GM12878 (cell line): ENCODE measurements at regions not wholly inside any gene's neighbourhood (a gene's known extent, or its start where the extent isn't known, plus 50 kb on each side); places are given as distances from the start of the nearest gene placed in this dataset.

ENCODE experiments used
- BRCA1 ChIP-seq: IDR thresholded peaks from 2 replicates; pipeline ENCODE4 v1.6.1; 2011; ENCODE audit warnings: low read depth, low read length, improper control_type of control experiment
- CREM ChIP-seq: IDR thresholded peaks from 2 replicates; pipeline ENCODE4 v1.6.1; 2014; ENCODE audit warnings: antibody characterized with exemption, low read depth
- CTCF ChIP-seq, 3 experiments: IDR thresholded peaks in 2 of 3; conservative IDR thresholded peaks in 1 of 3; 2 replicates each; pipeline ENCODE4 v1.5.1; 2011; ENCODE audit warnings: low read depth in 3 of 3, low read length in 3 of 3, mild to moderate bottlenecking in 3 of 3, control low read depth in 2 of 3, moderate library complexity in 2 of 3, inconsistent platforms in 1 of 3, mixed read lengths in 1 of 3; ENCODE audit not compliant: control insufficient read depth in 2 of 3, insufficient read depth in 1 of 3; ENCODE audit errors: extremely low read depth in 1 of 3
- EGR1 ChIP-seq, 2 experiments: IDR thresholded peaks; 1 replicate in 1 of 2; 2 replicates in 1 of 2; pipeline ENCODE4 v1.6.1; 2011 to 2012; ENCODE audit warnings: low read depth in 2 of 2, low read length in 2 of 2, borderline replicate concordance in 1 of 2, mild to moderate bottlenecking in 1 of 2, moderate library complexity in 1 of 2
- FOXM1 ChIP-seq: IDR thresholded peaks from 2 replicates; pipeline ENCODE4 v1.6.1; 2012; ENCODE audit warnings: low read depth, mild to moderate bottlenecking, inconsistent platforms, low read length, moderate library complexity
- NFYB ChIP-seq: IDR thresholded peaks from 2 replicates; pipeline ENCODE4 v1.6.1; 2011; ENCODE audit warnings: low read depth, mild to moderate bottlenecking, low read length, improper control_type of control experiment, moderate library complexity; ENCODE audit not compliant: insufficient read depth
- PKNOX1 ChIP-seq: fragments of 450-650 bp; IDR thresholded peaks from 2 replicates; pipeline ENCODE4 v1.6.1; 2016; ENCODE audit warnings: mild to moderate bottlenecking
- RAD51 ChIP-seq: fragments of 450-650 bp; IDR thresholded peaks from 2 replicates; pipeline ENCODE4 v1.6.1; 2016; ENCODE audit warnings: moderate library complexity, mild to moderate bottlenecking, inconsistent platforms
- RELA ChIP-seq: fragments of 450-650 bp; IDR thresholded peaks from 2 replicates; pipeline ENCODE4 v1.8.0; 2014; ENCODE audit warnings: borderline replicate concordance; ENCODE audit not compliant: partially characterized antibody
- RFX5 ChIP-seq: IDR thresholded peaks from 2 replicates; pipeline ENCODE4 v1.6.1; 2011; ENCODE audit warnings: low read depth, low read length, improper control_type of control experiment
- USF2 ChIP-seq: IDR thresholded peaks from 2 replicates; pipeline ENCODE4 v1.6.1; 2011; ENCODE audit warnings: low read depth, low read length, improper control_type of control experiment, borderline replicate concordance
- ZNF24 ChIP-seq: fragments of 450-650 bp; IDR thresholded peaks from 2 replicates; pipeline ENCODE4 v1.6.1; 2017; ENCODE audit warnings: antibody characterized with exemption, mild to moderate bottlenecking

- TF ChIP-seq BRCA1 (no peak), USF2 (no peak), RFX5 (no peak), PKNOX1 (no peak), CREM (no peak), RAD51 (no peak), ZNF24 (no peak), FOXM1 (no peak), CTCF (IDR thresholded peaks at IDR 0.05 in 2 of 3, conservative IDR thresholded peaks at IDR 0.05 in 1 of 3; ENCODE audit: control insufficient read depth in 2 of 3, extremely low read depth in 1 of 3, insufficient read depth in 1 of 3, low read depth in 3 of 3, low read length in 3 of 3) (no peak), NFYB (no peak), RELA (no peak), EGR1 (IDR thresholded peaks at IDR 0.05; ENCODE audit: borderline replicate concordance in 1 of 2, low read depth in 2 of 2, low read length in 2 of 2) (no peak)
These were observed 133.6 kb upstream of the RAB4A start for GRCh38 chr1:229137271-229137670.
